MCF 10A (cell line): ENCODE measurements at regions not wholly inside any gene's neighbourhood (a gene's known extent, or its start where the extent isn't known, plus 50 kb on each side); places are given as distances from the start of the nearest gene placed in this dataset.

Experiments used
- BruUV-seq: library from RNA; stranded (reverse); fragments of 400-500 nt; replicated peaks from 2 replicates; lab custom pipeline; 2021; lab: Mats Ljungman, UMichigan
- CTCF ChIA-PET: fragments of 300-600 bp; sonication (Branson Sonifier 250); formaldehyde crosslinking; extraction: SDS; loops from one replicate; lab custom pipeline; 2021; ENCODE audit warnings: antibody characterized with exemption, inconsistent platforms; lab: Yijun Ruan, JAX
- POLR2A ChIA-PET: fragments of 300-600, 350-650 bp; sonication (Branson Sonifier 250); formaldehyde crosslinking; extraction: SDS; loops from one replicate; lab custom pipeline; 2020; ENCODE audit warnings: antibody characterized with exemption, inconsistent platforms; lab: Yijun Ruan, JAX
- DNase-seq: peaks from one replicate; pipeline ENCODE4 v3.0.0-alpha.2; 2018; ENCODE audit not compliant: unreplicated experiment
- H3K27ac Mint-ChIP-seq: one replicate; pipeline ENCODE4 v1.8.0; 2022; ENCODE audit warnings: mild to moderate bottlenecking, low read depth, mixed read lengths; ENCODE audit not compliant: unreplicated experiment
- H3K27me3 Mint-ChIP-seq: one replicate; pipeline ENCODE4 v1.8.0; 2022; ENCODE audit warnings: mixed read lengths; ENCODE audit not compliant: insufficient read depth, unreplicated experiment
- H3K36me3 Mint-ChIP-seq: one replicate; pipeline ENCODE4 v1.8.0; 2022; ENCODE audit warnings: mild to moderate bottlenecking, moderate library complexity, mixed read lengths; ENCODE audit not compliant: insufficient read depth, unreplicated experiment
- H3K4me1 Mint-ChIP-seq: one replicate; pipeline ENCODE4 v1.8.0; 2022; ENCODE audit warnings: mixed read lengths; ENCODE audit not compliant: insufficient read depth, unreplicated experiment
- H3K4me3 Mint-ChIP-seq: one replicate; pipeline ENCODE4 v1.8.0; 2022; ENCODE audit warnings: mild to moderate bottlenecking, moderate library complexity, mixed read lengths; ENCODE audit not compliant: unreplicated experiment
- H3K9me3 Mint-ChIP-seq: one replicate; pipeline ENCODE4 v1.8.0; 2022; ENCODE audit warnings: mixed read lengths; ENCODE audit not compliant: unreplicated experiment
- intact Hi-C: fragments of 100-400 bp; cut with micrococcal nuclease; formaldehyde crosslinking; loops from 2 replicates; pipeline ENCODE4 v1.14.1; 2022
- TF ChIP-seq, protein P1 (sequence below): fragments of 200-600 bp; IDR thresholded peaks from one replicate; pipeline ENCODE4 v1.8.0; 2022; ENCODE audit warnings: antibody characterized with exemption, mild to moderate bottlenecking; ENCODE audit not compliant: unreplicated experiment

DNA sequence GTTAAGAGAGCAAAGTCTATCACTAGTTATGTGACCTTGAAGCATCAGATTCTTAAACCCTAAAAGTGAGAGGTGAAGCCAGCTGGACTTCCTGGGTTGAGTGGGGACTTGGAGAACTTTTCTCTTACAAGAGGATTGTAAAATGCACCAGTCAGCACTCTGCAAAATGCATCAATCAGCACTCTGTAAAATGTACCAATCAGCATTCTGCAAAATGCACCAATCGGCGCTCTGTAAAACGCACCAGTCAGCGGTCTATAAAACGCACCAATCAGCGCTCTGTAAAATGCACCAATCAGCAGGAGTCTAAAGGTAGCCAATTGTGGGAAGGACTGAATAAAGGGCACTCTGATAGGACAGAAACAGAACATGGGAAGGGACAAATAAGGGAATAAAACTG lies 291.6 kb upstream of the FAM98A start:
- CTCF ChIA-PET, result no interaction called here
- intact Hi-C loops, result no loop called here
- no peaks in the 10 kb centered on the region for H3K9me3 Mint-ChIP-seq
- H3K36me3 Mint-ChIP-seq, result no peaks in the 10 kb centered on the region
- H3K27ac Mint-ChIP-seq, result no peak overlapping the region
- TF ChIP-seq, protein P1, sequence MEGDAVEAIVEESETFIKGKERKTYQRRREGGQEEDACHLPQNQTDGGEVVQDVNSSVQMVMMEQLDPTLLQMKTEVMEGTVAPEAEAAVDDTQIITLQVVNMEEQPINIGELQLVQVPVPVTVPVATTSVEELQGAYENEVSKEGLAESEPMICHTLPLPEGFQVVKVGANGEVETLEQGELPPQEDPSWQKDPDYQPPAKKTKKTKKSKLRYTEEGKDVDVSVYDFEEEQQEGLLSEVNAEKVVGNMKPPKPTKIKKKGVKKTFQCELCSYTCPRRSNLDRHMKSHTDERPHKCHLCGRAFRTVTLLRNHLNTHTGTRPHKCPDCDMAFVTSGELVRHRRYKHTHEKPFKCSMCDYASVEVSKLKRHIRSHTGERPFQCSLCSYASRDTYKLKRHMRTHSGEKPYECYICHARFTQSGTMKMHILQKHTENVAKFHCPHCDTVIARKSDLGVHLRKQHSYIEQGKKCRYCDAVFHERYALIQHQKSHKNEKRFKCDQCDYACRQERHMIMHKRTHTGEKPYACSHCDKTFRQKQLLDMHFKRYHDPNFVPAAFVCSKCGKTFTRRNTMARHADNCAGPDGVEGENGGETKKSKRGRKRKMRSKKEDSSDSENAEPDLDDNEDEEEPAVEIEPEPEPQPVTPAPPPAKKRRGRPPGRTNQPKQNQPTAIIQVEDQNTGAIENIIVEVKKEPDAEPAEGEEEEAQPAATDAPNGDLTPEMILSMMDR, result no peak
- no peaks in the 10 kb centered on the region for H3K27me3 Mint-ChIP-seq
- POLR2A ChIA-PET, result no interaction called here
- H3K4me1 Mint-ChIP-seq, result no peaks in the 10 kb centered on the region
- no TSS peak for BruUV-seq
- DNase-seq, result no peak
- H3K4me3 Mint-ChIP-seq, result no peak overlapping the region

DNA sequence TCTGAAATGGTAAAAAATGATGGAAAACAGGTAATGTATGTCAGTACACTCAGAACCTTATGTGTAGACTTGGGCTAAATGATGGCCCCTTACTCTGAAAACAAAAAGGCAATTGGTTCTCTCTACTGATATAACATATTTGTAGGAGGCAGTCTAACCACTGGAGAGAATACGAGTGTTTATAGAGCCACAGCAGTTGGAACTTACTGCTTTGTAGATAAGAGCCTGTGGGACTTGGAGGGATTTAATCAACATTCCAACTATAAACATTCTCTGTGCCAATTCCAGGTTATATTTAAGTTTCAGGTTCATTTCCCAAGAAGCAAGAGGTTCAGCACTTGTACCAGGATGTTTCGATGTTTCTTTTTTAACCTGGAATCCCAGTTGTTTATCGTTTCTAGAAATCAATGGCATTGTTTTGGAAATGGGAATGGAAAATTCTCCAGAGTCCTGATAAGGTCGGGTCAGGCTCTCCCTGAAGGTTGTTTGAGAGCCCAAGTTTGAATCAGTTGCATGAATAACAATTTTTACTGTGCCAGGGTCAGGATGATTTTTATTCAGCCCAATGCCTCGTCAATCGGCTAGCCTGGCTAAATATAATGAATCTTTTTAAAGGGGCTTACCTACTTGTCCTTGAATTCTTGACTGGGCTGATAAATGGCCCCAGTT lies 278.4 kb upstream of the FAM98A start:
- no peak for DNase-seq
- no peak overlapping the region for H3K27ac Mint-ChIP-seq
- H3K4me3 Mint-ChIP-seq, result no peak overlapping the region
- BruUV-seq, result no TSS peak
- no peaks in the 10 kb centered on the region for H3K36me3 Mint-ChIP-seq
- ChIA-PET CTCF (no interaction called here), POLR2A (no interaction called here)
- intact Hi-C loops, result no loop called here
- H3K4me1 Mint-ChIP-seq, result no peaks in the 10 kb centered on the region
- H3K9me3 Mint-ChIP-seq, result no peaks in the 10 kb centered on the region
- no peaks in the 10 kb centered on the region for H3K27me3 Mint-ChIP-seq
- TF ChIP-seq, protein P1, result no peak

DNA sequence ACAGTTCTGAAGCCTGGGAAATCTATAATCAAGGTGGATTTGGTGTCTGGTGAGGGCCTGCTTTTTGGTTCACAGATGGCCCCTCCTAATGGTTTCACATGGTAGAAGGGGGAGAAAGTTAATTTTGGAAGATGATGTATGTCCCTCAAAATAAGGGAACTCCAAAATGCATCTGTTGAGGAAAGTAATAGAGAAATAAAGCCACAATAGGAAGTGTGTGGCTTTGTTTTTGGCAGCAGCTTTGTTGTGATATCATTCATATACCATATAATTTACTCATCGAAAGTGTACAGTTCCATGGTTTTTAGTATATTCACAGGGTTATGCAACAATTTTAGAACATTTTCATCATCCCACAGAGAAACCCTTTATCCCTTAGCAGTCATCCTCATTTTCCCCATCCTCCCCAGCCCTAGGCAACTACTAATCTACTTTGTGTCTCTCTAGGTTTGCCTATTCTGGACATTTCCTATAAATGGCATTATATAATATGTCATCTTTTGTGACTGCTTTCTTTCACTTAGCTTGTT lies 274.0 kb upstream of the FAM98A start:
- CTCF ChIA-PET, result no interaction called here
- intact Hi-C loops, result no loop called here
- DNase-seq, result no peak
- Mint-ChIP-seq H3K36me3 (no peaks in the 10 kb centered on the region), H3K4me3 (no peak overlapping the region), H3K27me3 (no peaks in the 10 kb centered on the region), H3K9me3 (peaks cover 7% of the 10 kb centered on the region), H3K4me1 (no peaks in the 10 kb centered on the region), H3K27ac (no peak overlapping the region)
- no TSS peak for BruUV-seq
- POLR2A ChIA-PET, result no interaction called here
- TF ChIP-seq, protein P1, result no peak

DNA sequence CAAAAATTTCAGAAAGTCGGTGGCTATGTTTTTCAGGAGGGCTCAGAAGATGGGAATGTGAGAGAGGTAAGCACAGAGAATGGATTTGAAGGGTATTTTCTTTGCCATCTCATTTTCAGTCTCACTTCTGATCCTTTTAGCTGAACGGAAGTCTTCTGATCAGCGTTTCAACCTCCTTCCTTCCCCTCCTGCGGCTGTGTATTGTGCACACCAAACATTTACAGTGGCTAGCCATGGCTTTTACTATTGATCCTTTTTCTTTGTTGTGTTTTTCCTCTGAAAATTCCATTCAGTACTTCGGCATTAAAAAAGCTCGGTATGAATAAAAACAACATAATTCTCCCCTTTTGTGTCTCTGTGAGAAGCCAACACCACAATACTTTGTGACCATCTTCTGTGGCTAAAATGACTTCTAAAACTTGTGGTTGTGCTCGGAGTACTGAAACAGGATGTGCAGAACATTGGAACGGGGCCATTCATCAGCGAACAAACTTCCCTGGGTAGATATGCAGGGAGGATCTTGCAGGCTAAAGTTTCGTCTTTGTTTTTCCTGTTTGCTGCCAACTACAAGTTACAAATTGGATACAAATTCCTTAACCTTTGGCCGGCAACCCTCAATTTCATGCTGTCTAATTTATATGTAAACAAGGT lies 260.8 kb upstream of the FAM98A start:
- TF ChIP-seq, protein P1, result no peak
- Mint-ChIP-seq H3K36me3 (no peaks in the 10 kb centered on the region), H3K4me3 (no peak overlapping the region), H3K27me3 (no peaks in the 10 kb centered on the region), H3K27ac (no peak overlapping the region), H3K9me3 (peaks cover 26% of the 10 kb centered on the region), H3K4me1 (no peaks in the 10 kb centered on the region)
- BruUV-seq, result no TSS peak
- intact Hi-C loops, result no loop called here
- CTCF ChIA-PET, result no interaction called here
- DNase-seq, result no peak
- POLR2A ChIA-PET, result no interaction called here
